ENCODE measurements at regions not wholly inside any gene's neighbourhood (a gene's known extent, or its start where the extent isn't known, plus 50 kb on each side); places are given as distances from the start of the nearest gene placed in this dataset.
"Not testable (repeated sequence)": the region's sequence is repeated elsewhere in the genome, so short reads cannot be mapped to it uniquely, and the experiment has no call there.

DNA sequence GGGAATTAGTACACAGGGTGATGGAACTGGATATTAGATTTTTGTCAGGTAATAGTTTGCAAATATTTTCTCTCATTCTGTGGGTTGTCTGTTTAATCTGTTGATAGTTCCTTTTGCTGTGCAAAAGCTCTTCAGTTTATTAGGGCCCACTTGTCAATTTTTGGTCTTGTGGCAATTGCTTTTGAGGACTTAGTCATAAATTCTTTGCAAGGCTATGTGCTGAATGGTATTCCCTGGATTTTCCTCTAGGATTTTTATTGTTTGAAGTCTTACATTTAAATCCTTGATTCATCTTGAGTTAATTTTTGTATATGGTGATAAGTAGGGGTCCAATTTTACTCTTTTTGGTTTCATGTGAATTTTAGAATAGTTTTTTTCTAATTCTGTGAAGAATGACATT is 111.3 kb downstream of the ARRDC4 start:
- Mint-ChIP-seq H3K9me3 (no peaks in the 10 kb centered on the region), H3K36me3 (no peaks in the 10 kb centered on the region), H3K27me3 (no peaks in the 10 kb centered on the region), H3K4me3 (no peak overlapping the region), H3K27ac (no peak overlapping the region), H3K4me1 (peaks cover 4 to 6% of the 10 kb centered on the region in 2 donors)
- DNase-seq (no peak), ATAC-seq (replicated peaks) (no peak)

DNA sequence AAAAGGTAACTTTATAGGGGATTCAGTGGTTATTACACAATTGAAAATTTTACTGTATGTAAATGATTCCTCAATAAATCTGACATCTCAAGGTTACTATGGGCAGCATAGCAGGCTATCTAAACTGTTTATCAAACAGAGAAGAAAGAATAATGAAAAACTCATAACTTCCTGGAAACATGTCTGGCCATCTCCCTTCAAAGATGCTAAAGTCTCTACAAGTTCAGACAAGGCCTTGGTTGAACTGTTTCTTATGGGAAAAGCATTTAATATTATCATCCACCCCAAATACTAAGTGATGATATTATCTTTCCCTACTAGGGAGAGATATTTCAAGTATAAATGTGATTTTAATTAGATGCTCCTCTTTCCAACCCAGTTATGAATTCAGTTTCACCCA is 114.9 kb downstream of the ARRDC4 start:
- H3K27ac Mint-ChIP-seq: no peak overlapping the region
- H3K9me3 Mint-ChIP-seq: no peaks in the 10 kb centered on the region
- no peak for DNase-seq
- no peaks in the 10 kb centered on the region for H3K27me3 Mint-ChIP-seq
- no peak for ATAC-seq (replicated peaks)
- H3K4me3 Mint-ChIP-seq: no peak overlapping the region
- peaks cover 4 to 12% of the 10 kb centered on the region in 2 donors for H3K4me1 Mint-ChIP-seq
- no peaks in the 10 kb centered on the region for H3K36me3 Mint-ChIP-seq

DNA sequence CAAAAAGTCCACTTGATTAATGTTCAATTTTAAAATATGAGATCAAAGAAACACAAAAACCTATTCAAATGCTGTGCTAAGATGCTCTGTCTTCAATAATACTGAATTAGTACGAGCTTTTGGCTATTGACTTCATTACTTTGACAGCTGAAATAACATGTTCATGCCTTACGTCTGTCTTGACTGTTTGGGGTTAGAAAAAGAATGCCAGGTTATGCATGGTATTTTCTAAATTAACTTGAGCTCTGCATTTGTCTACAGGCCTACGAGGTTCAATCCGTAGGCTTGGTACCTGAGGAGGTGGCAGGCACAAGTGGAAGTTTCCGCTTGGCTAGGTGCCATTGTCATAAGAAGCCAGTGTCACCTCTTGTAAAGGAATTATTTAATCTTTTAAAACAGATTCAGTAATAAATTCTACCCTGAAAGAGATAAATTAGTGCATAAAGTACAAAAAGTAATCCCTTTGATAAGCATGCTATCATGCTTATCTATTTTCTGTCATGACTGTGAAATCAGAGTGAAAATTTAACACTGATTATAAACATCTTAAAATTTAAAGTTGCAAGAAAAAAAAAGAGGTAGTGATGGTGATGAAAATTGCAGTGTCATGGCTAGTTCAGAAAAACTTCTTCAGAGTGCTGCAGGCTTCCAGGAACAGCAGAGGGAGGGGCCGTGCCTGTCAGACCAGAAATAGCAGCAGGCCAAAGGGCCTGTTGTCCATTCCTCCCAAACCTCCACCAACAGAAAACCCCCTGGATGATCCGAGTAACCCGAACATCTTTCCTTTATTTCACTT is 115.7 kb downstream of the ARRDC4 start:
- H3K36me3 Mint-ChIP-seq: no peaks in the 10 kb centered on the region
- H3K9me3 Mint-ChIP-seq: no peaks in the 10 kb centered on the region
- H3K4me1 Mint-ChIP-seq: peaks cover 4 to 12% of the 10 kb centered on the region in 2 donors
- ATAC-seq (replicated peaks) (peak in 1 of 2 donors; percentile 34), DNase-seq (no peak)
- no peaks in the 10 kb centered on the region for H3K27me3 Mint-ChIP-seq
- no peak overlapping the region for H3K27ac Mint-ChIP-seq
- no peak overlapping the region for H3K4me3 Mint-ChIP-seq

DNA sequence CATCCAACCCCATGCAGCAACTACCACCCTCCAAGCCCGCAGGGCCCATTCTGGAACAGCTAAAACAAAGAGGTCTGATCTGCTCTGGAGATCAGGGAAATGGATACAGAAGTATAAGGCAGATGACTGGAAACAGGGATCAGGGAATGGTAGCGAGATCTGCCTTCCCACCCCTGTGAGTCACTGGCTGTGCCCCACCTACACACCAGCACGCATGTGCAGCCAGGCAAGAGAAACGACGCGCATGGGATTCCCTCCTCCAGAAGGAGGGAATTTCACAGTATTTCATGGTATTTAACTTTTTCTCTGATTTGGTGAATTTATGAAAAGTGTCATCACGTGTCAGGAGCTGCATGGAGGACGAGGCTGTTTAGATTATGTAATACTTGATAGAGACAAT is 116.7 kb downstream of the ARRDC4 start:
- no peak for DNase-seq
- Mint-ChIP-seq H3K27me3 (no peaks in the 10 kb centered on the region), H3K36me3 (no peaks in the 10 kb centered on the region), H3K9me3 (no peaks in the 10 kb centered on the region), H3K4me1 (peaks cover 4 to 12% of the 10 kb centered on the region in 2 donors), H3K27ac (no peak overlapping the region), H3K4me3 (no peak overlapping the region)
- ATAC-seq (replicated peaks): no peak

DNA sequence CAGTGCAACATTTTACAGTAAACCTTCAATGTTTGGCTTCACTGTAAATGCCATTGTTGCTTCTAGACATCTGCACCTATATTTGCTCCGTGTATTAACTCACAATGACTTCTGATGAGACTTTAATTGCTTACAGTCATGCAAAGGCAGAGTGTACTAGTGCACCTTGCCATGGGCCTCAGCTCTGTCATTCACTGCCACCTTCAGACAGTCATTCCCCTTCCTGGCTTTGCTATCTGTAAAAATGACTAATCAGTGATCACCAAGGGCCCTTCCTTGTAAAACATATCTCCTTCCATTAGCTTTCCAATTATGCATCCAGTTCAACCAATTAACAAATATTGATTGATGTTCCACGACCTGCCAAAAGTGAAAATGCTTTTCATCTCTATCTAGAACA is 120.3 kb downstream of the ARRDC4 start:
- ATAC-seq (replicated peaks): no peak

DNA sequence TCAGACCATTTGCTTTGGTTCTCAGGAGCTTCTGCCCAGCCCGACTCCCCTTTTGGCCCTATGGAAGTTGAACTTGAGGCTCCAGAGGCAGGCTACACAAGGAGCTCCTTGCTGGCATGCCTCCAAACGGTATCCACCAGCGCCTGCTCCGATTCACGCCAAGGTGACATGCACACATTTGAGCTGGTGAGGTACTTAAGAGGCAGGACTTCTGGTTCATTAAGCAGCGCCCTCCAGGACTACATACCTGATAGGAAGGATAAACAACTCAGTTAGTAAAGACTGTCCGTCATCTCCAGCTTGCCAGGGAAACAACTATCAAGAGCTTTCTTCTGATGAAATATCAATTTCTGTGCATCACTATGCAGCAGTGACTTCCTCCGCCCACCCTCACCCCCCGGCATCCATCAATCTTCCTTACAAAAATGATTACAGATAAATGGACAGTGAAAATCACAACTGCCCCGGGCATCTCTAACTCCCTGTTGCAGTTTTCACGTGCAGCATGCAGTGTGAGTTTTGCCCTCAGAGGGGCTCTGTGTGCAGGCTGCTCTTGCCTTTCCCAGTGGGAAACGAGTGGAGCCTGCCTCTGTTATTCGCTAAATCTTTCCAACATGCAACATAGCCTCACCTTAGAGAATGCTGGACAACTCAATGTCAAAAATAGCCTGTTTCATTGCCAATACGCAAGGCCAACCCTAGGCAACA is 122.9 kb downstream of the ARRDC4 start:
- ATAC-seq (replicated peaks): no peak
- Mint-ChIP-seq H3K27ac (no peak overlapping the region), H3K36me3 (peaks cover 3% of the 10 kb centered on the region in 2 donors), H3K4me3 (no peak overlapping the region), H3K4me1 (no peaks in the 10 kb centered on the region), H3K27me3 (no peaks in the 10 kb centered on the region), H3K9me3 (peaks cover 4 to 6% of the 10 kb centered on the region in 2 donors)
- no peak for DNase-seq

More for the DNA sequence above, 120.3 kb downstream of the ARRDC4 start:
- DNase-seq: no peak
- Mint-ChIP-seq H3K36me3 (no peaks in the 10 kb centered on the region), H3K9me3 (no peaks in the 10 kb centered on the region), H3K4me3 (no peak overlapping the region), H3K27me3 (no peaks in the 10 kb centered on the region), H3K4me1 (peaks cover 4 to 12% of the 10 kb centered on the region in 2 donors), H3K27ac (no peak overlapping the region)

DNA sequence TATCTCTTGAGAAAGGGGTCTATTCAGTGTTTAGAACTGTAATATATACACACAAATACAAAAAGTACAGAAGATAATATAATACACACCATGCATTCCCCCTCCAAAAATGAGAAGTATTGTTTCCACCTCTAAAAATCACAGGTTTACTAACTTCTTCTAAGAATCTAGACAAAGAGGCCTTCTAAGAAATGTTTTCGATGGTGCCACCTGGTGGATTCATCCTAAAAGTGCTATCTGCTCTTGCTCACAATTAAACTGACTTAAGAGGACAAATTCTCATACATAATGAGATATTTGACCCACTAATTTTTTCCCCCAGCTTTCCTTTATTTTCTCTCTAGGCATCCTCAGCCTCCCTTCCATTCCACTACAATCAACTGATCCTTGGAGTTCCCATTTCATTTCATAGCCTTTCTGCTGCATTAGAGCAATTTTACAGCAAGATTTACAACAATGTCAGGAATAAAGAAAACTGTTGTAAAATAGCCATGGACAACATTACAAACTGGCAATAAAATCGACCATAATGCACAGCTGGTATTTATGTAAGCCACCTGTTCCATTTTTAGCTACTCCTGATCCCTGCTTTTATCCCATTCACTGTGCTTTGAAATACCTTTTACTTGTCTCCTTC is 124.6 kb downstream of the ARRDC4 start:
- Mint-ChIP-seq H3K27ac (no peak overlapping the region), H3K9me3 (peaks cover 4 to 6% of the 10 kb centered on the region in 2 donors), H3K36me3 (peaks cover 3% of the 10 kb centered on the region in 2 donors), H3K4me3 (no peak overlapping the region), H3K27me3 (no peaks in the 10 kb centered on the region), H3K4me1 (no peaks in the 10 kb centered on the region)
- DNase-seq (no peak), ATAC-seq (replicated peaks) (no peak)

DNA sequence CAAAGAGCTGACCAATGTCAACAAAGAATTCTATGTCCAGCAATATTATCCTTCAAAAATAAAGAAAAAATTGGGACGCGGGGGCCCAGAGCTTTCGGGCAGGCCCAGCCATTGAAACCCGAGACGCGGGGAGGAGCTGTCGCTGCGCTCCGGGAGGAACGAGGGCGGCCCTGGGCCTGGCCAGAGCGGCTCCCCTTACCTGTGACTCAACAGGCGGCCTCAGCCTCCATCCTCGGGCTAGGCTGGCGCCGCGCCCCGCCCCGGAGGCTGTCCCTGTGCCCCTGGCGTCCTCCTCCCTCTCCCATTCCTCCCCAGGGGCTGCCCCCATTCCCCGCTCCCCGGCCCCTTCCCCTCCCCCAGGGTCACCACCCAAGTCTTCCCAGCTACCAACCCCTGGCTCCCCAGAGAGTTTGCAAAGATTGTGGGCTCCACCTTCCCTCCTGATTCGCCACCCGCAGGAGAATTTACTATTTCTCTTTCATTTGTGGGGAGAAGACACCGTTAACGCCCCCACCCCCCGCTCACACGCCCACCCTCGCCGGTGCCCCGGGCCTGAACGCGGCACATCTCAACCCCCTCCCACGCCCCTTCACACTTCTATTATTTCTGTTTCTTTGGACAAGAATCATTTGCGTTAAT is 127.9 kb downstream of the ARRDC4 start:
- ATAC-seq (replicated peaks): peak; percentile 57 to 78
- DNase-seq, H3K27ac Mint-ChIP-seq, H3K4me1 Mint-ChIP-seq, H3K27me3 Mint-ChIP-seq, H3K36me3 Mint-ChIP-seq, H3K4me3 Mint-ChIP-seq: not testable (repeated sequence)
- peaks cover 6 to 10% of the 10 kb centered on the region in 2 donors for H3K9me3 Mint-ChIP-seq

DNA sequence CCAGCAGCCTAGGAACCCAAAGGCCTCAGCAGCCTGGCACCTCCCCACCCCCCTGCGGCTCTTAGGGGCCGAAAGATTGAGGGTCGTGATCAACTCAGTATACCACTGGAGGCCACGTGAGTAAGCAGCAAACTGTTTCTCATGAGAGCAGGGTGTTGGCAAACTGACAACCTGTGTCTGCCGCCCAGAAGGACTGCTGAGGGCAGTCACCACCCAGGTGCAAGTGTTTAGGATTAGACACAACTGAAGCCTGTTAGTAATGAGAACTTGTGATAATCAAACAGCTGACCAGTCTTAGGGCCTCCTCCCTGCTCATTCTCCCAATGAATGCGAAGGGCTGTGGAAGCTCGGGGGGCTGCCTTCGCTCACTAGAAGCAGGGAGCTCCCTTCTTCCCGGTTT is 128.8 kb downstream of the ARRDC4 start:
- not testable (repeated sequence) for H3K27me3 Mint-ChIP-seq; H3K36me3 Mint-ChIP-seq; H3K4me3 Mint-ChIP-seq; H3K27ac Mint-ChIP-seq; ATAC-seq (replicated peaks); H3K4me1 Mint-ChIP-seq; DNase-seq
- peaks cover 6 to 10% of the 10 kb centered on the region in 2 donors for H3K9me3 Mint-ChIP-seq

DNA sequence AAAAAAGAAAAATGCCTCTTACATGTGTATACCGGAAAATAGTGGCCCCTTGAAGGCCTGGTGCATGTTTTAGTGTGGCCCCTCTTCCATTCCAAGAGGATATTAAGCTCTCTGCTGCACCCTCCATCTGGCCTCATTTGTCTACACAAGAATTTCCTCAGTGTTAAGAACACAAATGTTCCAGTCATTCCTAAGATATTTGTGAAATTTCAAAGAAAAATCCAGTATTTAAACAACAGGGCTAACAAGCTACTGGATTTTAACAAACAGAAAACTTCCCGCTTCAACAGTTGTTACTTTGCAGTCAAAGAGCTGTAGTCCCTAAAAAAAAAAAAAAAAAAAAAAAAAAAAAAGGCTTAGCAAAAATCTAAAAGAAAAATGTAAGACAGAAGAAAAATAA is 137.5 kb downstream of the ARRDC4 start:
- not testable (repeated sequence) for H3K4me1 Mint-ChIP-seq; H3K27me3 Mint-ChIP-seq; H3K4me3 Mint-ChIP-seq; H3K9me3 Mint-ChIP-seq; H3K27ac Mint-ChIP-seq; H3K36me3 Mint-ChIP-seq; DNase-seq; ATAC-seq (replicated peaks)

DNA sequence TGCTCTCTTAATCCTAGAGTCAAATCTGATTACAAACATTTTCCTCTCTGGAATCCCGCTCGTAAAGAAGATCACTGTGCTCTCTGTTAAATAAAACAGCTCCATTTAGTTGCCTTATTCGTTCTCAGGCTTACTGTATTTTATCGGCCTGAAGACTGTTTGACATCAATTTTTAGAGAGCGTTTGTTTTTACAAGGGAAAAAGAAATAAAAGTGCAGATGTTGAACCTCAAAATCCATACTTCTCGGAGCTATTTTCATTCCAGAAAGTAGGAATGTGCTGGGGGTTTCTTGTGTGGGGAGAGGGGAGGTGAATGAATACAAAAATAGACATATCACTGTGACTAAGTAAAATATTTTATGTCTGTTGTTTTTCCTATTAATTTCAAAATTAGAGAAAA is 140.1 kb downstream of the ARRDC4 start:
- not testable (repeated sequence) for H3K27me3 Mint-ChIP-seq; ATAC-seq (replicated peaks); H3K27ac Mint-ChIP-seq; H3K9me3 Mint-ChIP-seq; H3K36me3 Mint-ChIP-seq; DNase-seq; H3K4me1 Mint-ChIP-seq; H3K4me3 Mint-ChIP-seq

DNA sequence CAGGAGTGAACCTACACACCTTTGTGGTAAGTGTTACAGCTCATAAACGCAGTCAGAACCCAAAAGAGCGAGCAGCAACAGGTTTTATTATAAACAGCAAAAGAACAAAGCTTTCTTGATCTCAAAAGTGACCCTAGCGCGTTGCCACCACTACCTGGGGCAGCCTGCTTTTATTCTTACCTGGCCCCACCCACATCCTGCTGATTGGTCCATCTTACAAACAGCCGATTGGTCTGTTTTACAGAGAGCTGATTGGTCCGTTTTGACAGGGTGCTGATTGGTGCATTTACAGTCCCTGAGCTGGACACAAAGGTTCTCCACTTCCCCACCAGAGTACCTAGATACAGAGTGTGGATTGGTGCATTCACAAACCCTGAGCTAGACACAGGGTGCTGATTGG is 143.1 kb downstream of the ARRDC4 start:
- DNase-seq (no peak), ATAC-seq (replicated peaks) (no peak)
- no peak overlapping the region for H3K27ac Mint-ChIP-seq
- no peaks in the 10 kb centered on the region for H3K27me3 Mint-ChIP-seq
- H3K36me3 Mint-ChIP-seq: no peaks in the 10 kb centered on the region
- no peaks in the 10 kb centered on the region for H3K4me1 Mint-ChIP-seq
- H3K4me3 Mint-ChIP-seq: no peak overlapping the region
- no peaks in the 10 kb centered on the region for H3K9me3 Mint-ChIP-seq

DNA sequence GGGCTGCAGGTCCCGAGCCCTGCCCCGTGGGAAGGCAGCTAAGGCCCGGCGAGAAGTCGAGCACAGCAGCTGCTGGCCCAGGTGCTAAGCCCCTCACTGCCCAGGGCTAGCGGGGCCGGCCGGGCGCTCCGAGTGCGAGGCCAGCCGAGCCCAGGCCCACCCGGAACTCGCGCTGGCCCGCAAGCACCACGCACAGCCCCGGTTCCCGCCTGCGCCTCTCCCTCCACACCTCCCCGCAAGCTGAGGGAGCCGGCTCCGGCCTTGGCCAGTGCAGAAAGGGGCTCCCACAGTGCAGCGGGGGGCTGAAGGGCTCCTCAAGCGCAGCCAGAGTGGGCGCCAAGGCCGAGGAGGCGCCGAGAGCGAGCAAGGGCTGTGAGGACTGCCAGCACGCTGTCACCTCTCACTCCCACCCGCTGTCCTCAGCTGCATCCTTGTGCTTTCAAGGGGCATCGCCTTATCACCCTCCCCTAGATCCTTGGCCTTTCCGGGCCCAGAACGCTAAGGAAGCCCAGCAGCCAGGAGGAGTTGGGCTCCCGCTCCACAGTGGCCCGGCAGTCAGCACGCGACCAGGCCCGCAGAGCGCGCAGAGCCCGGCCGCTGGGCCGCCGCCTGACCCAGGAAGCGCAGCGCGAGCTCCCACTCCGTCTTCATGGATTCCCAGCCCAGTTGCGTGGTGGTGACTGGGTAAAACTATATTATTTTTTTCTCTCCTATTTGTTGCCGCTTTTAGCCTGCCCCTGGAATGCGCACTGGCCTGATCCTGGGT is 144.1 kb downstream of the ARRDC4 start:
- DNase-seq; H3K27ac Mint-ChIP-seq; H3K9me3 Mint-ChIP-seq; H3K4me1 Mint-ChIP-seq; H3K4me3 Mint-ChIP-seq; H3K36me3 Mint-ChIP-seq; ATAC-seq (replicated peaks); H3K27me3 Mint-ChIP-seq: not testable (repeated sequence)

Measured in stimulated activated naive B cell treated with anti-CD40 and anti-IgM and Interleukin-4, amounts not matched to agents 10 μg/mL and 1 μg/mL and 100 μg/mL, for 72 hours (primary cell).